Mesendoderm (in vitro differentiated cells): ENCODE measurements at regions not wholly inside any gene's neighbourhood (a gene's known extent, or its start where the extent isn't known, plus 50 kb on each side); places are given as distances from the start of the nearest gene placed in this dataset.

Experiments used
- DNase-seq: peaks from one replicate; pipeline ENCODE4 v3.0.0; 2013
- H2AK5ac ChIP-seq: 2 replicates; pipeline ENCODE4 v1.6.1; 2013; ENCODE audit warnings: low read length, inconsistent platforms
- H2BK120ac ChIP-seq: 2 replicates; pipeline ENCODE4 v1.6.1; 2013; ENCODE audit warnings: low read depth, mild to moderate bottlenecking, low read length, moderate library complexity, mixed read lengths
- H2BK15ac ChIP-seq: replicated peaks from 2 replicates; pipeline ENCODE4 v1.6.1; 2013; ENCODE audit warnings: low read depth, mild to moderate bottlenecking, moderate library complexity
- H2BK5ac ChIP-seq: 2 replicates; pipeline ENCODE4 v1.6.1; 2013; ENCODE audit warnings: low read length, inconsistent platforms
- H3K18ac ChIP-seq: 2 replicates; pipeline ENCODE4 v1.6.1; 2013; ENCODE audit warnings: mild to moderate bottlenecking, low read length, mixed read lengths
- H3K23ac ChIP-seq: one replicate; pipeline ENCODE4 v1.6.1; 2013; ENCODE audit warnings: low read length
- H3K27ac ChIP-seq: 2 replicates; pipeline ENCODE4 v1.5.1; 2013; ENCODE audit warnings: low read depth, mild to moderate bottlenecking, inconsistent platforms, low read length, moderate library complexity
- H3K27me3 ChIP-seq: 2 replicates; pipeline ENCODE4 v1.6.1; 2013; ENCODE audit warnings: low read length, control low read depth, mild to moderate bottlenecking, inconsistent platforms; ENCODE audit not compliant: insufficient read depth, poor library complexity
- H3K36me3 ChIP-seq: 2 replicates; pipeline ENCODE4 v1.6.1; 2013; ENCODE audit warnings: low read length, inconsistent platforms; ENCODE audit not compliant: control insufficient read depth, insufficient read depth
- H3K4ac ChIP-seq: one replicate; pipeline ENCODE4 v1.6.1; 2013; ENCODE audit warnings: low read depth, mild to moderate bottlenecking, low read length, moderate library complexity
- H3K4me1 ChIP-seq: 2 replicates; pipeline ENCODE4 v1.6.1; 2013; ENCODE audit warnings: low read depth, low read length, inconsistent platforms; ENCODE audit not compliant: control insufficient read depth
- H3K4me2 ChIP-seq: 2 replicates; pipeline ENCODE4 v1.6.1; 2013; ENCODE audit warnings: low read length
- H3K4me3 ChIP-seq: 2 replicates; pipeline ENCODE4 v1.5.1; 2013; ENCODE audit warnings: mild to moderate bottlenecking, low read length
- H3K56ac ChIP-seq: one replicate; pipeline ENCODE4 v1.6.1; 2013; ENCODE audit warnings: low read length
- H3K79me1 ChIP-seq: 2 replicates; pipeline ENCODE4 v1.6.1; 2013; ENCODE audit warnings: low read length, inconsistent platforms
- H3K79me2 ChIP-seq: 2 replicates; pipeline ENCODE4 v1.6.1; 2013; ENCODE audit warnings: mild to moderate bottlenecking, low read length; ENCODE audit not compliant: control insufficient read depth, insufficient read depth
- H3K9ac ChIP-seq: 2 replicates; pipeline ENCODE4 v1.6.1; 2013; ENCODE audit warnings: low read length, inconsistent platforms
- H4K5ac ChIP-seq: one replicate; pipeline ENCODE4 v1.6.1; 2013; ENCODE audit warnings: low read length
- H4K8ac ChIP-seq: one replicate; pipeline ENCODE4 v1.6.1; 2013; ENCODE audit warnings: low read depth, mild to moderate bottlenecking, control low read depth, low read length, moderate library complexity
- WGBS: extraction: QIAGEN DNeasy Blood & Tissue Kit; methylation state at CpG from one replicate; pipeline ENCODE4 v1.1.7; 2013; ENCODE audit warnings: low lambda C conversion rate, missing lambda C conversion rate; ENCODE audit not compliant: insufficient coverage; ENCODE audit errors: extremely low coverage; 5-methylcytosine and 5-hydroxymethylcytosine counted together

GRCh38 chr10:42955493-42955889 is 121.4 kb upstream of the RET start:
- peaks cover 4% of the 10 kb centered on the region for H3K4me1 ChIP-seq
- WGBS = no CpG with 5 or more reads among the region's 3 CpGs

GRCh38 chr10:42956045-42956444 is 120.8 kb upstream of the RET start:
- no peak overlapping the region for H3K18ac ChIP-seq
- H3K56ac ChIP-seq = no peak overlapping the region
- H3K79me1 ChIP-seq = no peaks in the 10 kb centered on the region
- no peak overlapping the region for H3K9ac ChIP-seq
- no peak overlapping the region for H2BK120ac ChIP-seq
- no peak for DNase-seq
- no peaks in the 10 kb centered on the region for H3K79me2 ChIP-seq
- H3K4me1 ChIP-seq = peaks cover 4% of the 10 kb centered on the region
- no peak overlapping the region for H4K5ac ChIP-seq
- H3K36me3 ChIP-seq = no peaks in the 10 kb centered on the region
- H3K27me3 ChIP-seq = no peaks in the 10 kb centered on the region
- H2AK5ac ChIP-seq = no peak overlapping the region
- H3K4me3 ChIP-seq = no peak overlapping the region
- H2BK5ac ChIP-seq = no peak overlapping the region
- H3K4ac ChIP-seq = no peak overlapping the region
- no peak overlapping the region for H3K4me2 ChIP-seq
- H4K8ac ChIP-seq = no peak overlapping the region
- no peak overlapping the region for H3K27ac ChIP-seq
- no peak overlapping the region for H3K23ac ChIP-seq
- no peak overlapping the region for H2BK15ac ChIP-seq
- WGBS = no CpG with 5 or more reads among the region's 3 CpGs

More at GRCh38 chr10:42955493-42955889, 121.4 kb upstream of the RET start:
- no peaks in the 10 kb centered on the region for H3K36me3 ChIP-seq
- no peak overlapping the region for H3K9ac ChIP-seq
- no peaks in the 10 kb centered on the region for H3K79me1 ChIP-seq
- H2BK5ac ChIP-seq = no peak overlapping the region
- H4K5ac ChIP-seq = no peak overlapping the region
- no peak overlapping the region for H3K23ac ChIP-seq
- H3K79me2 ChIP-seq = no peaks in the 10 kb centered on the region
- H2BK120ac ChIP-seq = no peak overlapping the region
- no peak overlapping the region for H3K4me3 ChIP-seq
- no peak overlapping the region for H3K4ac ChIP-seq
- no peak overlapping the region for H3K56ac ChIP-seq
- H2AK5ac ChIP-seq = no peak overlapping the region
- no peak overlapping the region for H4K8ac ChIP-seq
- no peak overlapping the region for H3K27ac ChIP-seq
- H3K18ac ChIP-seq = no peak overlapping the region
- H3K4me2 ChIP-seq = no peak overlapping the region
- H3K27me3 ChIP-seq = no peaks in the 10 kb centered on the region
- DNase-seq = no peak
- no peak overlapping the region for H2BK15ac ChIP-seq

GRCh38 chr10:42958142-42958868 is 118.6 kb upstream of the RET start:
- H2BK15ac ChIP-seq = no peak overlapping the region
- no peaks in the 10 kb centered on the region for H3K36me3 ChIP-seq
- no peak overlapping the region for H3K27ac ChIP-seq
- DNase-seq = no peak
- no CpG with 5 or more reads among the region's 2 CpGs for whole genome bisulfite sequencing
- no peaks in the 10 kb centered on the region for H3K4me1 ChIP-seq
- H3K9ac ChIP-seq = no peak overlapping the region
- no peak overlapping the region for H2AK5ac ChIP-seq
- no peak overlapping the region for H2BK5ac ChIP-seq
- no peak overlapping the region for H2BK120ac ChIP-seq
- H4K8ac ChIP-seq = no peak overlapping the region
- H3K4ac ChIP-seq = no peak overlapping the region
- no peak overlapping the region for H3K18ac ChIP-seq
- no peak overlapping the region for H3K4me3 ChIP-seq
- H3K56ac ChIP-seq = no peak overlapping the region
- H4K5ac ChIP-seq = no peak overlapping the region
- H3K79me1 ChIP-seq = no peaks in the 10 kb centered on the region
- H3K79me2 ChIP-seq = no peaks in the 10 kb centered on the region
- no peak overlapping the region for H3K23ac ChIP-seq
- H3K27me3 ChIP-seq = no peaks in the 10 kb centered on the region
- H3K4me2 ChIP-seq = no peak overlapping the region

GRCh38 chr10:42959833-42960232 is 117.0 kb upstream of the RET start:
- no peak overlapping the region for H4K8ac ChIP-seq
- H3K4me1 ChIP-seq = no peaks in the 10 kb centered on the region
- H2BK5ac ChIP-seq = no peak overlapping the region
- no peaks in the 10 kb centered on the region for H3K27me3 ChIP-seq
- H3K4me2 ChIP-seq = no peak overlapping the region
- no peak overlapping the region for H2BK15ac ChIP-seq
- no peak overlapping the region for H2AK5ac ChIP-seq
- no peaks in the 10 kb centered on the region for H3K79me1 ChIP-seq
- no peak overlapping the region for H3K9ac ChIP-seq
- DNase-seq = no peak
- no peak overlapping the region for H4K5ac ChIP-seq
- H3K4ac ChIP-seq = no peak overlapping the region
- H3K18ac ChIP-seq = no peak overlapping the region
- no peak overlapping the region for H3K27ac ChIP-seq
- H3K56ac ChIP-seq = no peak overlapping the region
- H3K4me3 ChIP-seq = no peak overlapping the region
- no CpG with 5 or more reads among the region's 3 CpGs for WGBS
- no peaks in the 10 kb centered on the region for H3K36me3 ChIP-seq
- no peak overlapping the region for H2BK120ac ChIP-seq
- H3K23ac ChIP-seq = no peak overlapping the region
- no peaks in the 10 kb centered on the region for H3K79me2 ChIP-seq

- no peaks in the 10 kb centered on the region for H3K79me1 ChIP-seq
- no peak overlapping the region for H3K4me2 ChIP-seq
These were observed 116.3 kb upstream of the RET start for GRCh38 chr10:42960491-42960990.

More at GRCh38 chr10:42960491-42960990, 116.3 kb upstream of the RET start:
- Histone ChIP-seq H2BK5ac (no peak overlapping the region), H3K27me3 (no peaks in the 10 kb centered on the region), H3K4me1 (no peaks in the 10 kb centered on the region), H3K56ac (no peak overlapping the region), H2BK120ac (no peak overlapping the region), H3K18ac (no peak overlapping the region), H3K9ac (no peak overlapping the region), H3K79me2 (no peaks in the 10 kb centered on the region), H3K27ac (no peak overlapping the region), H3K4ac (no peak overlapping the region), H4K5ac (no peak overlapping the region), H4K8ac (no peak overlapping the region), H3K36me3 (no peaks in the 10 kb centered on the region), H3K4me3 (no peak overlapping the region), H2BK15ac (no peak overlapping the region), H3K23ac (no peak overlapping the region), H2AK5ac (no peak overlapping the region)
- peak; percentile 78 for DNase-seq
- no CpG with 5 or more reads among the region's 7 CpGs for WGBS
